Tibial nerve (tissue), 4 donors: ENCODE measurements at regions not wholly inside any gene's neighbourhood (a gene's known extent, or its start where the extent isn't known, plus 50 kb on each side); places are given as distances from the start of the nearest gene placed in this dataset.
"Not testable (repeated sequence)": the region's sequence is repeated elsewhere in the genome, so short reads cannot be mapped to it uniquely, and the experiment has no call there.

Experiments used
- DNase-seq, 2 donors: peaks; one replicate each; pipeline ENCODE4 v3.0.0-alpha.2; 2019; ENCODE audit warnings: low spot score in 2 of 2
- H3K27ac ChIP-seq, 4 donors: fragments of 200-600 bp; sonication (generic) in 3 of 4; one replicate each; pipeline ENCODE4 v1.5.1; 2017 to 2019; ENCODE audit warnings: mild to moderate bottlenecking in 1 of 4
- H3K27me3 ChIP-seq, 2 donors: fragments of 200-600 bp; sonication (generic) in 1 of 2; one replicate each; pipeline versions ENCODE4 v1.5.1 to v1.6.0; 2017 to 2019
- H3K36me3 ChIP-seq, 3 donors: fragments of 200-600 bp; sonication (generic); one replicate each; pipeline ENCODE4 v1.5.1; 2018 to 2019
- H3K4me1 ChIP-seq, 4 donors: fragments of 200-600 bp; sonication (generic) in 3 of 4; one replicate each; pipeline ENCODE4 v1.5.1; 2017 to 2019
- H3K4me3 ChIP-seq, 4 donors: fragments of 200-600 bp; sonication (generic) in 3 of 4; one replicate each; pipeline ENCODE4 v1.5.1; 2017 to 2019; ENCODE audit warnings: mild to moderate bottlenecking in 1 of 4, moderate library complexity in 1 of 4
- H3K9me3 ChIP-seq, 4 donors: fragments of 200-600 bp; sonication (generic) in 3 of 4; one replicate each; pipeline ENCODE4 v1.5.1; 2017 to 2019
- CTCF ChIP-seq, 5 experiments: fragments of 200-600 bp in 3 of 5; fragments of 450-650 bp in 2 of 5; sonication (generic) in 3 of 5; IDR thresholded peaks; one replicate each; pipeline ENCODE4 v1.5.1; 2016 to 2019; ENCODE audit warnings: antibody characterized with exemption in 5 of 5, mild to moderate bottlenecking in 3 of 5, moderate library complexity in 2 of 5
- EP300 ChIP-seq, 2 donors: sonication (generic); formaldehyde crosslinking; IDR thresholded peaks; one replicate each; pipeline ENCODE4 v1.6.1; 2017; ENCODE audit warnings: antibody characterized with exemption in 2 of 2, mild to moderate bottlenecking in 1 of 2
- POLR2A ChIP-seq, 2 donors: fragments of 450-650 bp; IDR thresholded peaks; one replicate each; pipeline ENCODE4 v1.6.1; 2017; ENCODE audit warnings: antibody characterized with exemption in 2 of 2, mild to moderate bottlenecking in 2 of 2, moderate library complexity in 2 of 2
- WGBS, 2 donors: methylation state at CpG; one replicate each; pipeline ENCODE4 v1.1.5; 2018; 5-methylcytosine and 5-hydroxymethylcytosine counted together

- H3K4me1 ChIP-seq = no peaks in the 10 kb centered on the region
Measured at GRCh38 chr9:11686733-11687132, 1006.5 kb upstream of the TYRP1 start.

DNA sequence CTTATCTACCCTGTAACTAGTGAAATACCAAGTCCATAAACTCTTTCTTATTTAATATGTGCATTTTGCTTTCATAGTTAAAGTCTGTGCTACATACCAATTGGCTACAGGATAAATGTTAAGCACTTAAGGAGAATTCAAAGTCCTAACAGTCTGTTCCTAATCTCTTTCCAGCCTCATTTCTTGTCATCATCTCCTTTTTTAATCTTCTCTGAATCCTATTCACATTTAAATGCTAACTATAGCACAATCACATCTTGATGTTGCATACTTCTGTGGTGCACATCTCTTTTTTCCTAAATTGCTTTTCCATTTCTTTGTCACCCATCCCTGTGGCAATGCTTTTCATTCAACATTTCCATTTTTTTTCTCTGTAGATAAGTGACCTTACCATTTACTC lies 996.1 kb upstream of the TYRP1 start:
- H3K27me3 ChIP-seq = no peaks in the 10 kb centered on the region
- DNase-seq = no peak
- no peak overlapping the region for H3K4me3 ChIP-seq
- H3K9me3 ChIP-seq = no peaks in the 10 kb centered on the region
- H3K27ac ChIP-seq = no peak overlapping the region
- H3K4me1 ChIP-seq = no peaks in the 10 kb centered on the region
- TF ChIP-seq POLR2A (IDR thresholded peaks at IDR 0.05) (no peak), EP300 (IDR thresholded peaks at IDR 0.05) (no peak), CTCF (IDR thresholded peaks at IDR 0.05) (no peak)
- H3K36me3 ChIP-seq = no peaks in the 10 kb centered on the region

More at GRCh38 chr9:11686733-11687132, 1006.5 kb upstream of the TYRP1 start:
- Histone ChIP-seq H3K4me3 (no peak overlapping the region), H3K27ac (no peak overlapping the region), H3K27me3 (no peaks in the 10 kb centered on the region), H3K36me3 (no peaks in the 10 kb centered on the region), H3K9me3 (no peaks in the 10 kb centered on the region)
- TF ChIP-seq CTCF (IDR thresholded peaks at IDR 0.05) = no peak
- TF ChIP-seq POLR2A (IDR thresholded peaks at IDR 0.05) = no peak
- TF ChIP-seq EP300 (IDR thresholded peaks at IDR 0.05) = no peak
- no peak for DNase-seq

DNA sequence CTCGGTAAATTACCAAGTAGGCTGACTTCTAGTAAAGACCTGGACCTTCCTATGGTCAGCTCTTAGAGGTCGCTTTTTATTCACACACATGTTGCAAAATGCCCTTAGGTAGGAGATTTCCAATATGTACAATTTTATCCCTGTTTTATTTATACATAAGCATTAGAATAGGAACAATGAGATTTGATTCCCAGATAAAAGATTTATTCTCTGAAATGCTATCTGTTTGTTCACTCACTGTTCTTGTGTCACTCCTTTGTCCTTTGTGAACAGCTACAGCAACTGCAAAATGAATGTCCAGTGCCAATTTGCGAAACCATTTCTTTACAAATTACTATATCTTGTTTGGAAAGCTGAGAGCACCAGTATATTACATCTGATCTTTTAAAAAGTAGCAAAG lies 991.5 kb upstream of the TYRP1 start:
- no peak overlapping the region for H3K4me3 ChIP-seq
- no peak for DNase-seq
- H3K9me3 ChIP-seq = no peaks in the 10 kb centered on the region
- TF ChIP-seq EP300 (IDR thresholded peaks at IDR 0.05) = no peak
- TF ChIP-seq CTCF (IDR thresholded peaks at IDR 0.05) = no peak
- TF ChIP-seq POLR2A (IDR thresholded peaks at IDR 0.05) = no peak
- H3K27ac ChIP-seq = no peak overlapping the region
- no peaks in the 10 kb centered on the region for H3K36me3 ChIP-seq
- H3K4me1 ChIP-seq = no peaks in the 10 kb centered on the region
- WGBS, 2 donors = 64 to 77% methylated on average over 3 of the region's 3 CpGs
- no peaks in the 10 kb centered on the region for H3K27me3 ChIP-seq

DNA sequence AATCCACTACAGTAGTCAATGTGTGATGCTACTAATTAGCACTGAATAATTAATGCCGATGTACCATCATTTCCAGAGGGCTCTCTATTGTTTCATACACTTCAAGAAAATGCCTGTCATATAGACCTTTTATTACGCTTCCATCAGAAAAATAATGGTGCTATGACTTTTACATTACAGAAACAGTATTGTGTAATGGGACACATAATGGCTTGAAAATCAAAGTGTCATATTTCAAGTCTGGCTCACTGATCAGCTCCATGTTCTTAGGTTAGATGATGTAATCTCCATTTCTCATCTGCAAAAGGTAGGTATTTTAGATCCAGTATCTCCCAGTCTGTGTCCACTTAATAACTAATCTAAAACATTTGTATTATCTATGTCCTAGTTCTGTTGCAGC lies 990.6 kb upstream of the TYRP1 start:
- WGBS, 2 donors = 74 to 79% methylated on average over 2 of the region's 2 CpGs
- H3K9me3 ChIP-seq = no peaks in the 10 kb centered on the region
- no peak for DNase-seq
- no peaks in the 10 kb centered on the region for H3K36me3 ChIP-seq
- no peaks in the 10 kb centered on the region for H3K27me3 ChIP-seq
- no peak overlapping the region for H3K27ac ChIP-seq
- TF ChIP-seq POLR2A (IDR thresholded peaks at IDR 0.05) (no peak), CTCF (IDR thresholded peaks at IDR 0.05) (no peak), EP300 (IDR thresholded peaks at IDR 0.05) (no peak)
- H3K4me3 ChIP-seq = no peak overlapping the region
- no peaks in the 10 kb centered on the region for H3K4me1 ChIP-seq

- H3K4me3 ChIP-seq, H3K4me1 ChIP-seq, H3K27ac ChIP-seq, H3K9me3 ChIP-seq, H3K36me3 ChIP-seq, H3K27me3 ChIP-seq, DNase-seq: not testable (repeated sequence)
- 32 to 53% methylated on average over 1 of the region's 1 CpG for WGBS, 2 donors
Measured at GRCh38 chr9:11704198-11704597, 989.0 kb upstream of the TYRP1 start.

- no peak for TF ChIP-seq CTCF (IDR thresholded peaks at IDR 0.05)
- TF ChIP-seq POLR2A (IDR thresholded peaks at IDR 0.05) = no peak
- Histone ChIP-seq H3K4me1 (no peaks in the 10 kb centered on the region), H3K27ac (no peak overlapping the region), H3K9me3 (no peaks in the 10 kb centered on the region), H3K36me3 (no peaks in the 10 kb centered on the region), H3K27me3 (no peaks in the 10 kb centered on the region), H3K4me3 (no peak overlapping the region)
- DNase-seq = no peak
- WGBS, 2 donors = 81 to 83% methylated on average over 2 of the region's 2 CpGs
Measured at GRCh38 chr9:11708899-11709298, 984.3 kb upstream of the TYRP1 start.
